Skeletal muscle tissue (tissue), 3 donors: ENCODE measurements at regions not wholly inside any gene's neighbourhood (a gene's known extent, or its start where the extent isn't known, plus 50 kb on each side); places are given as distances from the start of the nearest gene placed in this dataset.
"Not testable (repeated sequence)": the region's sequence is repeated elsewhere in the genome, so short reads cannot be mapped to it uniquely, and the experiment has no call there.

Experiments
- H3K27ac ChIP-seq: one replicate; pipeline ENCODE4 v1.7.0; 2013; ENCODE audit warnings: mild to moderate bottlenecking, low read depth, low read length, inconsistent platforms
- H3K27me3 ChIP-seq, 3 donors: one replicate each; pipeline ENCODE4 v1.7.0; 2013; ENCODE audit warnings: low read length in 3 of 3; ENCODE audit not compliant: control insufficient read depth in 3 of 3, insufficient read depth in 3 of 3
- H3K36me3 ChIP-seq, 3 donors: one replicate each; pipeline ENCODE4 v1.7.0; 2013; ENCODE audit warnings: low read length in 3 of 3; ENCODE audit not compliant: control insufficient read depth in 3 of 3, insufficient read depth in 3 of 3
- H3K4me1 ChIP-seq, 3 donors: one replicate each; pipeline ENCODE4 v1.7.0; 2013; ENCODE audit warnings: low read length in 3 of 3, mild to moderate bottlenecking in 3 of 3; ENCODE audit not compliant: control insufficient read depth in 3 of 3, insufficient read depth in 3 of 3
- H3K4me3 ChIP-seq, 3 donors: one replicate each; pipeline ENCODE4 v1.7.0; 2013; ENCODE audit warnings: low read length in 3 of 3
- H3K9ac ChIP-seq, 3 donors: one replicate each; pipeline ENCODE4 v1.7.0; 2013; ENCODE audit warnings: low read length in 3 of 3, mild to moderate bottlenecking in 3 of 3, moderate library complexity in 2 of 3, low read depth in 1 of 3
- H3K9me3 ChIP-seq, 3 donors: one replicate each; pipeline ENCODE4 v1.7.0; 2013; ENCODE audit warnings: low read length in 3 of 3; ENCODE audit not compliant: control insufficient read depth in 3 of 3
- donor health status: Osteomylitis.

- Histone ChIP-seq H3K36me3 (no peaks in the 10 kb centered on the region), H3K9me3 (no peaks in the 10 kb centered on the region), H3K4me3 (no peak overlapping the region), H3K4me1 (no peaks in the 10 kb centered on the region), H3K27me3 (no peaks in the 10 kb centered on the region), H3K9ac (no peak overlapping the region), H3K27ac (no peak overlapping the region)
Observed at GRCh38 chr1:68717330-68717729, 220.4 kb upstream of the DEPDC1 start.

- Histone ChIP-seq H3K36me3 (no peaks in the 10 kb centered on the region), H3K27me3 (no peaks in the 10 kb centered on the region), H3K4me1 (no peaks in the 10 kb centered on the region), H3K9me3 (no peaks in the 10 kb centered on the region), H3K9ac (no peak overlapping the region), H3K4me3 (no peak overlapping the region), H3K27ac (no peak overlapping the region)
Observed at GRCh38 chr1:68720476-68720875, 223.6 kb upstream of the DEPDC1 start.

- H3K27me3 ChIP-seq = no peaks in the 10 kb centered on the region
- no peak overlapping the region for H3K9ac ChIP-seq
- H3K4me1 ChIP-seq = no peaks in the 10 kb centered on the region
- no peak overlapping the region for H3K27ac ChIP-seq
- H3K9me3 ChIP-seq = no peaks in the 10 kb centered on the region
- H3K4me3 ChIP-seq = no peak overlapping the region
- no peaks in the 10 kb centered on the region for H3K36me3 ChIP-seq
Observed at GRCh38 chr1:68723791-68724190, 226.9 kb upstream of the DEPDC1 start.

- no peak overlapping the region for H3K27ac ChIP-seq
Observed at GRCh38 chr1:68725001-68725752, 228.3 kb upstream of the DEPDC1 start.

GRCh38 chr1:68739486-68739885 lies 242.6 kb upstream of the DEPDC1 start:
- H3K36me3 ChIP-seq, H3K4me3 ChIP-seq, H3K4me1 ChIP-seq, H3K9me3 ChIP-seq, H3K27ac ChIP-seq, H3K9ac ChIP-seq, H3K27me3 ChIP-seq: not testable (repeated sequence)

More at GRCh38 chr1:68725001-68725752, 228.3 kb upstream of the DEPDC1 start:
- Histone ChIP-seq H3K9ac (no peak overlapping the region), H3K4me3 (no peak overlapping the region), H3K27me3 (no peaks in the 10 kb centered on the region), H3K4me1 (no peaks in the 10 kb centered on the region), H3K9me3 (no peaks in the 10 kb centered on the region), H3K36me3 (no peaks in the 10 kb centered on the region)

- Histone ChIP-seq H3K9ac (no peak overlapping the region), H3K27ac (no peak overlapping the region), H3K4me1 (no peaks in the 10 kb centered on the region), H3K4me3 (no peak overlapping the region), H3K27me3 (no peaks in the 10 kb centered on the region), H3K36me3 (no peaks in the 10 kb centered on the region), H3K9me3 (no peaks in the 10 kb centered on the region)
Observed at GRCh38 chr1:68745011-68745410, 248.1 kb upstream of the DEPDC1 start.

GRCh38 chr1:68745451-68745850 lies 248.6 kb upstream of the DEPDC1 start:
- H3K27ac ChIP-seq = no peak overlapping the region
- H3K27me3 ChIP-seq = no peaks in the 10 kb centered on the region
- H3K9me3 ChIP-seq = no peaks in the 10 kb centered on the region
- no peaks in the 10 kb centered on the region for H3K36me3 ChIP-seq
- H3K4me1 ChIP-seq = no peaks in the 10 kb centered on the region
- no peak overlapping the region for H3K9ac ChIP-seq
- no peak overlapping the region for H3K4me3 ChIP-seq

GRCh38 chr1:68746378-68746777 lies 249.5 kb upstream of the DEPDC1 start:
- Histone ChIP-seq H3K4me1 (no peaks in the 10 kb centered on the region), H3K27me3 (no peaks in the 10 kb centered on the region), H3K27ac (no peak overlapping the region), H3K4me3 (no peak overlapping the region), H3K9me3 (no peaks in the 10 kb centered on the region), H3K9ac (no peak overlapping the region), H3K36me3 (no peaks in the 10 kb centered on the region)

GRCh38 chr1:68751723-68752122 lies 254.8 kb upstream of the DEPDC1 start:
- Histone ChIP-seq H3K4me1 (no peaks in the 10 kb centered on the region), H3K9ac (no peak overlapping the region), H3K36me3 (no peaks in the 10 kb centered on the region), H3K9me3 (no peaks in the 10 kb centered on the region), H3K27ac (no peak overlapping the region), H3K27me3 (no peaks in the 10 kb centered on the region), H3K4me3 (no peak overlapping the region)

- Histone ChIP-seq H3K4me1 (no peaks in the 10 kb centered on the region), H3K4me3 (no peak overlapping the region)
Observed at GRCh38 chr1:68758666-68759209, 261.9 kb upstream of the DEPDC1 start.

More at GRCh38 chr1:68758666-68759209, 261.9 kb upstream of the DEPDC1 start:
- Histone ChIP-seq H3K9ac (no peak overlapping the region), H3K36me3 (no peaks in the 10 kb centered on the region), H3K27ac (no peak overlapping the region), H3K9me3 (no peaks in the 10 kb centered on the region), H3K27me3 (no peaks in the 10 kb centered on the region)
